HCT116 (cell line): ENCODE measurements at regions not wholly inside any gene's neighbourhood (a gene's known extent, or its start where the extent isn't known, plus 50 kb on each side); places are given as distances from the start of the nearest gene placed in this dataset.

ENCODE experiments used
- ATAC-seq: fragments of 200-7000 bp; cut with Tn5 transposase; 2 replicates; pipeline ENCODE4 v1.9.1; 2020; ENCODE audit warnings: mild to moderate bottlenecking, moderate library complexity
- BruUV-seq: library from RNA; stranded (reverse); fragments of 400-500 nt; replicated peaks from 2 replicates; lab custom pipeline; 2021; lab: Mats Ljungman, UMichigan
- CTCF ChIA-PET: fragments of 300-600 bp; sonication (Branson Sonifier 250); formaldehyde crosslinking; loops from one replicate; lab custom pipeline; 2021; ENCODE audit warnings: antibody characterized with exemption; lab: Charles Lee
- POLR2A ChIA-PET: fragments of 300-600, 350-600 bp; sonication (Branson Sonifier 250); formaldehyde crosslinking; loops from one replicate; lab custom pipeline; 2021; ENCODE audit warnings: antibody characterized with exemption; lab: Charles Lee
- RAD21 ChIA-PET, 2 experiments: fragments of 300-600 bp; sonication (Branson Sonifier 250); formaldehyde crosslinking; loops; one replicate each; lab custom pipeline; 2023; ENCODE audit warnings: low total read pairs in 2 of 2; ENCODE audit not compliant: uncharacterized antibody in 2 of 2, unreplicated experiment in 2 of 2, low non-redundant PET in 1 of 2; lab: Charles Lee
- DNase-seq: peaks from one replicate; pipeline ENCODE4 v3.0.0-alpha.2; 2010; ENCODE audit warnings: low read depth, low spot score
- H2AFZ ChIP-seq: fragments of 200-600 bp; shearing (Covaris generic), sonication (generic); 2 replicates; pipeline ENCODE4 v1.6.1; 2017; ENCODE audit warnings: low read depth, mixed run types, mixed read lengths, antibody characterized with exemption, low read length; ENCODE audit not compliant: poor library complexity, severe bottlenecking
- H3K27ac ChIP-seq: 2 replicates; pipeline ENCODE4 v1.5.1; 2012; ENCODE audit warnings: low read depth, low read length
- H3K27me3 ChIP-seq: fragments of 200-600 bp; sonication (generic); 2 replicates; pipeline ENCODE4 v1.6.1; 2016; ENCODE audit warnings: mixed run types, low read length, mixed read lengths; ENCODE audit not compliant: insufficient read depth
- H3K36me3 ChIP-seq, 2 experiments: fragments of 200-500 bp in 1 of 2; fragments of 200-600 bp in 1 of 2; sonication (Bioruptor generic) in 1 of 2; sonication (generic) in 1 of 2; 2 replicates each; pipeline versions ENCODE4 v1.5.1 to v1.6.1; 2014 to 2016; ENCODE audit warnings: low read length in 2 of 2, inconsistent platforms in 1 of 2, mixed read lengths in 1 of 2, mixed run types in 1 of 2; ENCODE audit not compliant: insufficient read depth in 2 of 2, control insufficient read depth in 1 of 2
- H3K4me1 ChIP-seq, 2 experiments: fragments of 200-600 bp in 1 of 2; sonication (generic) in 1 of 2; 2 replicates each; pipeline versions ENCODE4 v1.5.1 to v1.6.1; 2012 to 2017; ENCODE audit warnings: low read length in 2 of 2, inconsistent platforms in 1 of 2, mild to moderate bottlenecking in 1 of 2, mixed read lengths in 1 of 2, mixed run types in 1 of 2, moderate library complexity in 1 of 2; ENCODE audit not compliant: insufficient read depth in 2 of 2, control insufficient read depth in 1 of 2
- H3K4me2 ChIP-seq: fragments of 200-600 bp; sonication (generic); 2 replicates; pipeline ENCODE4 v1.6.1; 2017; ENCODE audit warnings: mixed run types, low read length, mixed read lengths
- H3K4me3 ChIP-seq, 2 experiments: fragments of 200-600 bp in 1 of 2; sonication (generic) in 1 of 2; replicated peaks in 1 of 2; 2 replicates each; pipeline ENCODE4 v1.5.1; 2011 to 2016; ENCODE audit warnings: low read length in 2 of 2, control low read depth in 1 of 2, low read depth in 1 of 2, mild to moderate bottlenecking in 1 of 2, mixed read lengths in 1 of 2, mixed run types in 1 of 2
- H3K79me2 ChIP-seq: fragments of 200-600 bp; sonication (generic); 2 replicates; pipeline ENCODE4 v1.6.1; 2017; ENCODE audit warnings: mild to moderate bottlenecking, mixed run types, low read length, moderate library complexity, mixed read lengths; ENCODE audit not compliant: insufficient read depth
- H3K9ac ChIP-seq: fragments of 200-600 bp; sonication (generic); 2 replicates; pipeline ENCODE4 v1.6.1; 2016; ENCODE audit warnings: low read length, mixed read lengths
- H3K9me2 ChIP-seq: fragments of 200-600 bp; sonication (generic), shearing (Covaris generic); 2 replicates; pipeline ENCODE4 v1.6.1; 2017; ENCODE audit warnings: mixed run types, mild to moderate bottlenecking, moderate library complexity; ENCODE audit not compliant: insufficient read depth
- H3K9me3 ChIP-seq, 2 experiments: fragments of 200-500 bp in 1 of 2; fragments of 200-600 bp in 1 of 2; sonication (Bioruptor generic) in 1 of 2; sonication (generic) in 1 of 2; 2 replicates each; pipeline ENCODE4 v1.6.1; 2014 to 2017; ENCODE audit warnings: low read length in 2 of 2, mixed read lengths in 2 of 2, inconsistent platforms in 1 of 2, low read depth in 1 of 2, mild to moderate bottlenecking in 1 of 2, mixed run types in 1 of 2, moderate library complexity in 1 of 2; ENCODE audit not compliant: control insufficient read depth in 1 of 2, insufficient read depth in 1 of 2
- H4K20me1 ChIP-seq: fragments of 200-600 bp; sonication (generic), shearing (Covaris generic); 2 replicates; pipeline ENCODE4 v1.6.1; 2017; ENCODE audit warnings: mixed run types, mild to moderate bottlenecking, moderate library complexity; ENCODE audit not compliant: insufficient read depth
- EZH2phosphoT487 ChIP-seq: fragments of 200-600 bp; IDR thresholded peaks from 2 replicates; pipeline ENCODE4 v1.6.1; 2018; ENCODE audit warnings: antibody characterized with exemption, borderline replicate concordance
- FOSL1 ChIP-seq: IDR thresholded peaks from 2 replicates; pipeline ENCODE4 v1.6.1; 2012; ENCODE audit warnings: low read depth
- JUND ChIP-seq: IDR thresholded peaks from 2 replicates; pipeline ENCODE4 v1.6.1; 2012
- POLR2AphosphoS5 ChIP-seq: IDR thresholded peaks from 2 replicates; pipeline ENCODE4 v1.6.1; 2011; ENCODE audit warnings: mild to moderate bottlenecking, low read depth, low read length, moderate library complexity
- RAD21 ChIP-seq: IDR thresholded peaks from 2 replicates; pipeline ENCODE4 v1.6.1; 2012; ENCODE audit warnings: low read depth, mild to moderate bottlenecking
- SRF ChIP-seq: IDR thresholded peaks from 2 replicates; pipeline ENCODE4 v1.6.1; 2012; ENCODE audit warnings: low read depth
- ZNF274 ChIP-seq: fragments of 200-500 bp; sonication (Bioruptor generic); IDR thresholded peaks from 2 replicates; pipeline ENCODE4 v1.6.1; 2014; ENCODE audit warnings: mild to moderate bottlenecking, low read depth, low read length, inconsistent platforms
- intact Hi-C: fragments of 100-400 bp; cut with micrococcal nuclease; formaldehyde crosslinking; loops from 2 replicates; pipeline ENCODE4 v1.10.0; 2022
- TF ChIP-seq, protein P1 (sequence below): IDR thresholded peaks from 2 replicates; pipeline ENCODE4 v1.6.1; 2012; ENCODE audit warnings: low read depth
- TF ChIP-seq, protein P2 (sequence below): IDR thresholded peaks from 2 replicates; pipeline ENCODE4 v1.6.1; 2012

DNA sequence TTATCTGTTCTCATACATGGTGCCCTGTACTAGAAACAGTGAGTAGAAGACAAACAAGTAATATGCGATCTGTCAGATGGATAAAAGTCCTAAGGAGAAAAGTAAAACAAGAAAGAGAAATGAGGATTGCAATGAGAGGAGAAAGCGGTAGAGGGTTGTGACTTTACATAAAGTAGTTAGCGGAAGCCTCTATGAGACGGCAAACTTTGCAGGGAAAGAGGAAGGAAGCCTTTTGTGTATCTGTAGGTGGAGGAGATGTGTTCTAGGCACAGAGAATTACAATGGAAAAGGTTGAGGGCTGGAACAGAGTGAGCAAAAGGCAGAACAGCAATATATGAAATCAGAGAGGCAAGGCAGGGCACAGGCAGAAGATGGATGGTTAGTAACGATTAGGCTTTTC is 150.4 kb upstream of the SEMA3E start:
- no TSS peak for BruUV-seq
- no peaks in the 10 kb centered on the region for H3K36me3 ChIP-seq

More for the DNA sequence above, 150.4 kb upstream of the SEMA3E start:
- intact Hi-C loops, result no loop called here
- no peak overlapping the region for H3K4me3 ChIP-seq
- TF ChIP-seq, protein P1, sequence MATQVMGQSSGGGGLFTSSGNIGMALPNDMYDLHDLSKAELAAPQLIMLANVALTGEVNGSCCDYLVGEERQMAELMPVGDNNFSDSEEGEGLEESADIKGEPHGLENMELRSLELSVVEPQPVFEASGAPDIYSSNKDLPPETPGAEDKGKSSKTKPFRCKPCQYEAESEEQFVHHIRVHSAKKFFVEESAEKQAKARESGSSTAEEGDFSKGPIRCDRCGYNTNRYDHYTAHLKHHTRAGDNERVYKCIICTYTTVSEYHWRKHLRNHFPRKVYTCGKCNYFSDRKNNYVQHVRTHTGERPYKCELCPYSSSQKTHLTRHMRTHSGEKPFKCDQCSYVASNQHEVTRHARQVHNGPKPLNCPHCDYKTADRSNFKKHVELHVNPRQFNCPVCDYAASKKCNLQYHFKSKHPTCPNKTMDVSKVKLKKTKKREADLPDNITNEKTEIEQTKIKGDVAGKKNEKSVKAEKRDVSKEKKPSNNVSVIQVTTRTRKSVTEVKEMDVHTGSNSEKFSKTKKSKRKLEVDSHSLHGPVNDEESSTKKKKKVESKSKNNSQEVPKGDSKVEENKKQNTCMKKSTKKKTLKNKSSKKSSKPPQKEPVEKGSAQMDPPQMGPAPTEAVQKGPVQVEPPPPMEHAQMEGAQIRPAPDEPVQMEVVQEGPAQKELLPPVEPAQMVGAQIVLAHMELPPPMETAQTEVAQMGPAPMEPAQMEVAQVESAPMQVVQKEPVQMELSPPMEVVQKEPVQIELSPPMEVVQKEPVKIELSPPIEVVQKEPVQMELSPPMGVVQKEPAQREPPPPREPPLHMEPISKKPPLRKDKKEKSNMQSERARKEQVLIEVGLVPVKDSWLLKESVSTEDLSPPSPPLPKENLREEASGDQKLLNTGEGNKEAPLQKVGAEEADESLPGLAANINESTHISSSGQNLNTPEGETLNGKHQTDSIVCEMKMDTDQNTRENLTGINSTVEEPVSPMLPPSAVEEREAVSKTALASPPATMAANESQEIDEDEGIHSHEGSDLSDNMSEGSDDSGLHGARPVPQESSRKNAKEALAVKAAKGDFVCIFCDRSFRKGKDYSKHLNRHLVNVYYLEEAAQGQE, result no peak
- TF ChIP-seq ZNF274, result no peak
- no peak for TF ChIP-seq RAD21
- TF ChIP-seq SRF, result no peak
- TF ChIP-seq FOSL1, result no peak
- TF ChIP-seq POLR2AphosphoS5, result no peak
- TF ChIP-seq EZH2phosphoT487, result no peak
- no peak for TF ChIP-seq JUND
- TF ChIP-seq, protein P2, sequence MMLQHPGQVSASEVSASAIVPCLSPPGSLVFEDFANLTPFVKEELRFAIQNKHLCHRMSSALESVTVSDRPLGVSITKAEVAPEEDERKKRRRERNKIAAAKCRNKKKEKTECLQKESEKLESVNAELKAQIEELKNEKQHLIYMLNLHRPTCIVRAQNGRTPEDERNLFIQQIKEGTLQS, result no peak
- TF ChIP-seq, all 23 proteins: peak for 0
- H3K9ac ChIP-seq, result no peak overlapping the region
- H3K79me2 ChIP-seq, result no peaks in the 10 kb centered on the region
- RAD21 ChIA-PET, result no interaction called here
- no peak overlapping the region for H3K4me2 ChIP-seq
- no peaks in the 10 kb centered on the region for H3K4me1 ChIP-seq
- no peak overlapping the region for H2AFZ ChIP-seq
- no peaks in the 10 kb centered on the region for H3K27me3 ChIP-seq
- POLR2A ChIA-PET, result no interaction called here
- no peaks in the 10 kb centered on the region for H3K9me2 ChIP-seq
- no peak overlapping the region for H3K27ac ChIP-seq
- no peaks in the 10 kb centered on the region for H3K9me3 ChIP-seq
- ATAC-seq (no peak), DNase-seq (no peak)
- no peaks in the 10 kb centered on the region for H4K20me1 ChIP-seq
- CTCF ChIA-PET, result no interaction called here
